ENCODE measurements at regions not wholly inside any gene's neighbourhood (a gene's known extent, or its start where the extent isn't known, plus 50 kb on each side); places are given as distances from the start of the nearest gene placed in this dataset.

- H3K36me3 ChIP-seq (ENCODE audit: control insufficient read depth, insufficient read depth, low read length), result no peaks in the 10 kb centered on the region
- no peaks in the 10 kb centered on the region for H3K9me3 ChIP-seq (ENCODE audit: control insufficient read depth, low read length)
- no peak overlapping the region for H3K4me3 ChIP-seq (ENCODE audit: extremely low read depth, insufficient read depth, low read length, poor library complexity, severe bottlenecking)
- no peak overlapping the region for H3K27ac ChIP-seq (ENCODE audit: low read depth, low read length, severe bottlenecking)
- peaks cover 10% of the 10 kb centered on the region for H3K4me1 ChIP-seq (ENCODE audit: control insufficient read depth, insufficient read depth, low read length, poor library complexity, severe bottlenecking)
- WGBS, 2 experiments (ENCODE audit: insufficient coverage in 2 of 2), result 50 to 94% methylated on average over 1 of the region's 2 CpGs
These were observed 736.4 kb downstream of the MATN1 start for GRCh38 chr1:29986986-29987385.

GRCh38 chr1:29985606-29985945 lies 737.8 kb downstream of the MATN1 start:
- Histone ChIP-seq H3K36me3 (ENCODE audit: control insufficient read depth, insufficient read depth, low read length) (no peaks in the 10 kb centered on the region), H3K4me1 (ENCODE audit: control insufficient read depth, insufficient read depth, low read length, poor library complexity, severe bottlenecking) (peaks cover 10% of the 10 kb centered on the region), H3K27ac (ENCODE audit: low read depth, low read length, severe bottlenecking) (no peak overlapping the region), H3K9me3 (ENCODE audit: control insufficient read depth, low read length) (no peaks in the 10 kb centered on the region), H3K4me3 (ENCODE audit: extremely low read depth, insufficient read depth, low read length, poor library complexity, severe bottlenecking) (no peak overlapping the region)
- 85 to 90% methylated on average over 3 to 4 of the region's 5 CpGs for WGBS, 2 experiments (ENCODE audit: insufficient coverage in 2 of 2)

GRCh38 chr1:29984862-29985605 lies 738.4 kb downstream of the MATN1 start:
- H3K27ac ChIP-seq (ENCODE audit: low read depth, low read length, severe bottlenecking), result peak overlapping the region; percentile 77
- peaks cover 10% of the 10 kb centered on the region for H3K4me1 ChIP-seq (ENCODE audit: control insufficient read depth, insufficient read depth, low read length, poor library complexity, severe bottlenecking)
- no peaks in the 10 kb centered on the region for H3K36me3 ChIP-seq (ENCODE audit: control insufficient read depth, insufficient read depth, low read length)
- whole genome bisulfite sequencing, 2 experiments (ENCODE audit: insufficient coverage in 2 of 2), result 69 to 88% methylated on average over 2 to 5 of the region's 7 CpGs
- H3K9me3 ChIP-seq (ENCODE audit: control insufficient read depth, low read length), result no peaks in the 10 kb centered on the region
- H3K4me3 ChIP-seq (ENCODE audit: extremely low read depth, insufficient read depth, low read length, poor library complexity, severe bottlenecking), result no peak overlapping the region

GRCh38 chr1:29984166-29984861 lies 739.1 kb downstream of the MATN1 start:
- peaks cover 10% of the 10 kb centered on the region for H3K4me1 ChIP-seq (ENCODE audit: control insufficient read depth, insufficient read depth, low read length, poor library complexity, severe bottlenecking)
- WGBS, 2 experiments (ENCODE audit: insufficient coverage in 2 of 2), result 69 to 85% methylated on average over 5 to 8 of the region's 11 CpGs
- H3K36me3 ChIP-seq (ENCODE audit: control insufficient read depth, insufficient read depth, low read length), result no peaks in the 10 kb centered on the region
- H3K27ac ChIP-seq (ENCODE audit: low read depth, low read length, severe bottlenecking), result peak overlapping the region; percentile 77
- no peak overlapping the region for H3K4me3 ChIP-seq (ENCODE audit: extremely low read depth, insufficient read depth, low read length, poor library complexity, severe bottlenecking)
- no peaks in the 10 kb centered on the region for H3K9me3 ChIP-seq (ENCODE audit: control insufficient read depth, low read length)

GRCh38 chr1:29983321-29983720 lies 740.1 kb downstream of the MATN1 start:
- H3K27ac ChIP-seq (ENCODE audit: low read depth, low read length, severe bottlenecking), result no peak overlapping the region
- peaks cover 8% of the 10 kb centered on the region for H3K4me1 ChIP-seq (ENCODE audit: control insufficient read depth, insufficient read depth, low read length, poor library complexity, severe bottlenecking)
- no peaks in the 10 kb centered on the region for H3K36me3 ChIP-seq (ENCODE audit: control insufficient read depth, insufficient read depth, low read length)
- no peak overlapping the region for H3K4me3 ChIP-seq (ENCODE audit: extremely low read depth, insufficient read depth, low read length, poor library complexity, severe bottlenecking)
- no peaks in the 10 kb centered on the region for H3K9me3 ChIP-seq (ENCODE audit: control insufficient read depth, low read length)
- WGBS, 2 experiments (ENCODE audit: insufficient coverage in 2 of 2), result 93 to 96% methylated on average over 3 to 6 of the region's 7 CpGs

GRCh38 chr1:29981586-29982239 lies 741.7 kb downstream of the MATN1 start:
- H3K9me3 ChIP-seq (ENCODE audit: control insufficient read depth, low read length), result no peaks in the 10 kb centered on the region
- WGBS, 2 experiments (ENCODE audit: insufficient coverage in 2 of 2), result 60 to 94% methylated on average over 1 to 3 of the region's 5 CpGs
- no peak overlapping the region for H3K27ac ChIP-seq (ENCODE audit: low read depth, low read length, severe bottlenecking)
- no peaks in the 10 kb centered on the region for H3K36me3 ChIP-seq (ENCODE audit: control insufficient read depth, insufficient read depth, low read length)
- no peak overlapping the region for H3K4me3 ChIP-seq (ENCODE audit: extremely low read depth, insufficient read depth, low read length, poor library complexity, severe bottlenecking)
- H3K4me1 ChIP-seq (ENCODE audit: control insufficient read depth, insufficient read depth, low read length, poor library complexity, severe bottlenecking), result peaks cover 6% of the 10 kb centered on the region

GRCh38 chr1:29977550-29977949 lies 741.2 kb downstream of the PTPRU start:
- 71% methylated on average over 4 of the region's 4 CpGs; no CpG with 5 or more reads in 1 of the 2 experiments for WGBS, 2 experiments (ENCODE audit: insufficient coverage in 2 of 2)
- H3K4me1 ChIP-seq (ENCODE audit: control insufficient read depth, insufficient read depth, low read length, poor library complexity, severe bottlenecking), result peaks cover 23% of the 10 kb centered on the region
- no peaks in the 10 kb centered on the region for H3K36me3 ChIP-seq (ENCODE audit: control insufficient read depth, insufficient read depth, low read length)
- H3K4me3 ChIP-seq (ENCODE audit: extremely low read depth, insufficient read depth, low read length, poor library complexity, severe bottlenecking), result no peak overlapping the region
- H3K27ac ChIP-seq (ENCODE audit: low read depth, low read length, severe bottlenecking), result no peak overlapping the region
- H3K9me3 ChIP-seq (ENCODE audit: control insufficient read depth, low read length), result no peaks in the 10 kb centered on the region

GRCh38 chr1:29975036-29975694 lies 738.8 kb downstream of the PTPRU start:
- H3K4me3 ChIP-seq (ENCODE audit: extremely low read depth, insufficient read depth, low read length, poor library complexity, severe bottlenecking), result no peak overlapping the region
- WGBS, 2 experiments (ENCODE audit: insufficient coverage in 2 of 2), result 45 to 56% methylated on average over 2 to 3 of the region's 7 CpGs
- no peaks in the 10 kb centered on the region for H3K9me3 ChIP-seq (ENCODE audit: control insufficient read depth, low read length)
- no peaks in the 10 kb centered on the region for H3K36me3 ChIP-seq (ENCODE audit: control insufficient read depth, insufficient read depth, low read length)
- H3K27ac ChIP-seq (ENCODE audit: low read depth, low read length, severe bottlenecking), result peak overlapping the region; percentile 89
- peaks cover 31% of the 10 kb centered on the region for H3K4me1 ChIP-seq (ENCODE audit: control insufficient read depth, insufficient read depth, low read length, poor library complexity, severe bottlenecking)

- Histone ChIP-seq H3K9me3 (ENCODE audit: control insufficient read depth, low read length) (peaks cover 1% of the 10 kb centered on the region), H3K27ac (ENCODE audit: low read depth, low read length, severe bottlenecking) (peak overlapping the region; percentile 89), H3K4me3 (ENCODE audit: extremely low read depth, insufficient read depth, low read length, poor library complexity, severe bottlenecking) (no peak overlapping the region), H3K36me3 (ENCODE audit: control insufficient read depth, insufficient read depth, low read length) (no peaks in the 10 kb centered on the region), H3K4me1 (ENCODE audit: control insufficient read depth, insufficient read depth, low read length, poor library complexity, severe bottlenecking) (peaks cover 35% of the 10 kb centered on the region)
- WGBS, 2 experiments (ENCODE audit: insufficient coverage in 2 of 2), result 0% methylated on average over 1 of the region's 1 CpG; no CpG with 5 or more reads in 1 of the 2 experiments
These were observed 738.0 kb downstream of the PTPRU start for GRCh38 chr1:29974316-29974724.

- H3K27ac ChIP-seq (ENCODE audit: low read depth, low read length, severe bottlenecking), result peak overlapping the region; percentile 89
- WGBS, 2 experiments (ENCODE audit: insufficient coverage in 2 of 2), result 10 to 19% methylated on average over 2 of the region's 3 CpGs
These were observed 737.1 kb downstream of the PTPRU start for GRCh38 chr1:29973406-29973805.

More at GRCh38 chr1:29973406-29973805, 737.1 kb downstream of the PTPRU start:
- Histone ChIP-seq H3K4me1 (ENCODE audit: control insufficient read depth, insufficient read depth, low read length, poor library complexity, severe bottlenecking) (peaks cover 35% of the 10 kb centered on the region), H3K36me3 (ENCODE audit: control insufficient read depth, insufficient read depth, low read length) (no peaks in the 10 kb centered on the region), H3K4me3 (ENCODE audit: extremely low read depth, insufficient read depth, low read length, poor library complexity, severe bottlenecking) (no peak overlapping the region), H3K9me3 (ENCODE audit: control insufficient read depth, low read length) (peaks cover 6% of the 10 kb centered on the region)

Data from mesodermal cell (in vitro differentiated cells).